ENCODE measurements at regions not wholly inside any gene's neighbourhood (a gene's known extent, or its start where the extent isn't known, plus 50 kb on each side); places are given as distances from the start of the nearest gene placed in this dataset.

- peak; percentile 4 for DNase-seq (ENCODE audit: low read depth, low spot score)
Observed at GRCh38 chr6:129920103-129920798, 59.1 kb upstream of the TMEM244 start.

- no peak for DNase-seq (ENCODE audit: low read depth, low spot score)
Observed at GRCh38 chr6:129911732-129912131, 50.6 kb upstream of the TMEM244 start.

Data from astrocyte of the hippocampus (primary cell).